CD8-positive, alpha-beta memory T cell (primary cell): ENCODE measurements at regions not wholly inside any gene's neighbourhood (a gene's known extent, or its start where the extent isn't known, plus 50 kb on each side); places are given as distances from the start of the nearest gene placed in this dataset.

ENCODE experiments used
- CTCF ChIA-PET: fragments of 350-600 bp; sonication (Branson Sonifier 250); formaldehyde crosslinking; loops from one replicate; lab custom pipeline; 2021; ENCODE audit warnings: antibody characterized with exemption; lab: Charles Lee
- POLR2A ChIA-PET: fragments of 350-600 bp; sonication (Branson Sonifier 250); formaldehyde crosslinking; loops from one replicate; lab custom pipeline; 2021; ENCODE audit warnings: antibody characterized with exemption; lab: Charles Lee
- DNase-seq, 5 donors: peaks; one replicate each; pipeline versions ENCODE4 v3.0.0 to v3.0.0-alpha.2; 2020 to 2022; ENCODE audit warnings: mixed read lengths in 1 of 5
- H3K27ac ChIP-seq: one replicate; pipeline ENCODE4 v1.7.0; 2013; ENCODE audit warnings: low read depth, mild to moderate bottlenecking, low read length, moderate library complexity
- H3K27me3 ChIP-seq: 2 replicates; pipeline ENCODE4 v1.7.0; 2013; ENCODE audit warnings: low read length, mild to moderate bottlenecking; ENCODE audit not compliant: insufficient read depth, poor library complexity, severe bottlenecking
- H3K36me3 ChIP-seq: 2 replicates; pipeline ENCODE4 v1.7.0; 2013; ENCODE audit warnings: mild to moderate bottlenecking, low read length, moderate library complexity; ENCODE audit not compliant: insufficient read depth
- H3K4me1 ChIP-seq: 2 replicates; pipeline ENCODE4 v1.7.0; 2013; ENCODE audit warnings: mild to moderate bottlenecking, low read length, moderate library complexity; ENCODE audit not compliant: insufficient read depth
- H3K4me3 ChIP-seq: 2 replicates; pipeline ENCODE4 v1.7.0; 2013; ENCODE audit warnings: mild to moderate bottlenecking, low read length
- H3K9me3 ChIP-seq: 2 replicates; pipeline ENCODE4 v1.7.0; 2013; ENCODE audit warnings: mild to moderate bottlenecking, low read length
- H3K27ac Mint-ChIP-seq, 8 donors: one replicate each; pipeline ENCODE4 v1.8.0; 2020 to 2021; ENCODE audit warnings: mixed read lengths in 8 of 8, mild to moderate bottlenecking in 6 of 8, inconsistent platforms in 3 of 8, moderate library complexity in 3 of 8
- H3K27me3 Mint-ChIP-seq, 2 donors: one replicate each; pipeline ENCODE4 v1.8.0; 2020 to 2021; ENCODE audit warnings: mixed read lengths in 2 of 2, mild to moderate bottlenecking in 1 of 2, moderate library complexity in 1 of 2
- H3K36me3 Mint-ChIP-seq, 3 donors: one replicate each; pipeline ENCODE4 v1.8.0; 2020 to 2021; ENCODE audit warnings: mixed read lengths in 3 of 3, inconsistent platforms in 1 of 3, mild to moderate bottlenecking in 1 of 3
- H3K4me1 Mint-ChIP-seq, 3 donors: one replicate each; pipeline ENCODE4 v1.8.0; 2020 to 2021; ENCODE audit warnings: mixed read lengths in 3 of 3, inconsistent platforms in 1 of 3, mild to moderate bottlenecking in 1 of 3
- H3K4me3 Mint-ChIP-seq, 7 donors: one replicate each; pipeline ENCODE4 v1.8.0; 2020 to 2021; ENCODE audit warnings: mixed read lengths in 7 of 7, mild to moderate bottlenecking in 6 of 7, moderate library complexity in 4 of 7, inconsistent platforms in 2 of 7
- H3K9me3 Mint-ChIP-seq, 5 donors: one replicate each; pipeline ENCODE4 v1.8.0; 2020 to 2022; ENCODE audit warnings: mixed read lengths in 5 of 5, mild to moderate bottlenecking in 3 of 5, moderate library complexity in 2 of 5, inconsistent platforms in 1 of 5

DNA sequence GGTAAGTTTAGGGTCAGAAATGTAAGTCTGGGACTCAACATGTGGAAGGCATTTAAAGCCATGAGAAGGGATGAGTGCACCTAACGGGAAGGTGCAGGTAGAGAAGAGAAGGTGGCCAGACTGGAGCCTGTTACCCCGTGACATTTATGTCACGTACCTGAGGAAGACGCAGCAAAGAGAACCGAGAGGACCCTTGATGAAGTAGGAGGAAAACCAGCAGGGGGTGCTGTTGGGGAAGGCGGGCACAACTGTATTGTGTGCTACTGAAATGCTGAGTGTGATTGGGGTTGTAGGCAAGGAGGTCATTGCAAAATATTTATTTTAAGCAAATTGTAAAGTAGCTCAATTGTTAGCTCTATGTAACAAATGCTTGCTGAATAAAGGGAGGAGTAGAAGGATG is 338.2 kb upstream of the PRKCQ start:
- Mint-ChIP-seq H3K9me3 (no peaks in the 10 kb centered on the region), H3K4me3 (peak overlapping the region in 1 of 7 donors; percentile 1), H3K4me1 (peaks cover 13 to 21% (median 15%) of the 10 kb centered on the region in 3 donors), H3K27ac (peak overlapping the region in 1 of 8 donors; percentile 3), H3K27me3 (peaks cover 0 to 2% of the 10 kb centered on the region in 2 donors), H3K36me3 (no peaks in the 10 kb centered on the region)
- ChIA-PET CTCF (interaction anchor here (0.7 to 3.7 kb wide), 22 partner anchors 9 to 769 kb away, joined by 3 to 40 read pairs (median 4); partner anchors contain the start of gene SFMBT2), POLR2A (interaction anchor here (0.6 kb wide), 1 partner anchor 14 kb away, joined by 3 read pairs; no protein-coding TSS in a partner anchor)
- peaks cover 8% of the 10 kb centered on the region for H3K4me1 ChIP-seq
- DNase-seq = peak; percentile 49 to 78 (median 59)
- no peak overlapping the region for H3K27ac ChIP-seq
- no peak overlapping the region for H3K4me3 ChIP-seq
- no peaks in the 10 kb centered on the region for H3K27me3 ChIP-seq
- no peaks in the 10 kb centered on the region for H3K36me3 ChIP-seq
- H3K9me3 ChIP-seq = no peaks in the 10 kb centered on the region

DNA sequence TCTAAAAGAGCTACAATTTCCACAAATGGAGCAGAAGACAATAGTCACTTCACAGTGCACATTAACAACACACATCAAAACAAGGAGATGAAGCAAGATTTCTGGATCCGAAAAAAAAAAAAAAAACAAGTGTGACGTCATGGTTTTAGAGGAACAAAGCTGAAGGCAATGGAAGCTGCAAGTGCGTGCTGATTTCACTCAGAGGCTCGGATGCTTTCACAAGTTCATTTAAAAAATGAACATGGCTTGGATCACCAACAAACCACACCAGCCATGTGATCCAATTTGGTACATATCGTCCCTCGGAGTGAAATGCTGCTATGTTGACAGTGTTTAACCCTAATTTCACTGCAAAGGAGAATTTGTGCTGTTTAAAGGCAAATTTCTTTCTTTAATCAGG is 337.0 kb upstream of the PRKCQ start:
- DNase-seq = no peak
- CTCF ChIA-PET = interaction anchor here (1.2 to 2.0 kb wide), 2 partner anchors 500 to 503 kb away, joined by 3 to 7 read pairs; no protein-coding TSS in a partner anchor
- Mint-ChIP-seq H3K9me3 (no peaks in the 10 kb centered on the region), H3K4me3 (no peak overlapping the region), H3K4me1 (peaks cover 13 to 21% (median 15%) of the 10 kb centered on the region in 3 donors), H3K27me3 (peaks cover 0 to 2% of the 10 kb centered on the region in 2 donors), H3K36me3 (no peaks in the 10 kb centered on the region), H3K27ac (no peak overlapping the region)
- H3K4me1 ChIP-seq = peaks cover 14% of the 10 kb centered on the region
- H3K9me3 ChIP-seq = no peaks in the 10 kb centered on the region
- no peak overlapping the region for H3K4me3 ChIP-seq
- POLR2A ChIA-PET = no interaction called here
- no peak overlapping the region for H3K27ac ChIP-seq
- H3K36me3 ChIP-seq = no peaks in the 10 kb centered on the region
- H3K27me3 ChIP-seq = no peaks in the 10 kb centered on the region

DNA sequence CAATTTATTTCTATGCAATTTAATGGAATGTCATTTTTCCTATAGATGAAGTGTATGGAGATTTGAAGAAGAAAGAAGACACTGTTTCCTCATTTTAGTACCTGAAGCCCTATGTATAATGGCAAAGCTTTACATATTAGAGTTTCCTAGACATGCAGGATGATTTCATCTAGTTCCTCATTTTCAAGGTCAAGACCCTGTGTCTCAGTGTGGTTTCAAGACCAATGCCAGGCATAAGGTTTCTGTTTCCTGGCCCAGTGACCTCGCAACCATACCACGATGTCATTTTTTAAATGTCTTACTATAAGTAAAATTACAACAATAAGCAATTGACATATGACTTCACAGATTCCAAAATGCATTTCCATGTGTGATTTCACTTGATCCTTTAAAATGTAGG is 336.5 kb upstream of the PRKCQ start:
- Histone ChIP-seq H3K27me3 (no peaks in the 10 kb centered on the region), H3K4me3 (no peak overlapping the region), H3K27ac (no peak overlapping the region), H3K9me3 (no peaks in the 10 kb centered on the region), H3K4me1 (peaks cover 14% of the 10 kb centered on the region), H3K36me3 (no peaks in the 10 kb centered on the region)
- POLR2A ChIA-PET = no interaction called here
- Mint-ChIP-seq H3K4me1 (peaks cover 13 to 21% (median 15%) of the 10 kb centered on the region in 3 donors), H3K27ac (no peak overlapping the region), H3K36me3 (no peaks in the 10 kb centered on the region), H3K27me3 (peaks cover 0 to 3% of the 10 kb centered on the region in 2 donors), H3K4me3 (no peak overlapping the region), H3K9me3 (no peaks in the 10 kb centered on the region)
- CTCF ChIA-PET = interaction anchor here (0.7 to 2.0 kb wide), 2 partner anchors 343 to 500 kb away, joined by 3 to 7 read pairs; no protein-coding TSS in a partner anchor
- no peak for DNase-seq

DNA sequence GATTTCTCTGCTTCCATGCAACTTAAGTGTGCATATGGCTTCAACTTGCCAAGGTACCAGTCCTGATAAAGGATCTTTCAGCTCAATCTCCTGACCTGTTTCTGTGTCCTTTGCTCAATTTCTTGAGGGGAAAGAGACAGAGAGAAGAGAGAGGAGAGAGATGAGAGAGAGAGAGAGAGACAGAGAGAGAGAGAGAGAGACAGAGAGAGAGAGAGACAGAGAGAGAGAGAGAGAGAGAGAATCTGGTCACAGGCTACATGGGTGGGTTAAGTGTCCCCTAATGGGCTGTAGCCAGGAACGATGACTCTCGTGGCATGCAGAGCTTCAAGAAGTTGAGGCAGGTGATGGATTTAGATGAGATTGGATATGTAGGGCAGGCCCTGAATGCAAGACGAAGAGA is 335.2 kb upstream of the PRKCQ start:
- CTCF ChIA-PET = interaction anchor here (2.0 kb wide), 1 partner anchor 502 kb away, joined by 7 read pairs; no protein-coding TSS in a partner anchor
- H3K36me3 ChIP-seq = no peaks in the 10 kb centered on the region
- H3K4me3 Mint-ChIP-seq = no peak overlapping the region

DNA sequence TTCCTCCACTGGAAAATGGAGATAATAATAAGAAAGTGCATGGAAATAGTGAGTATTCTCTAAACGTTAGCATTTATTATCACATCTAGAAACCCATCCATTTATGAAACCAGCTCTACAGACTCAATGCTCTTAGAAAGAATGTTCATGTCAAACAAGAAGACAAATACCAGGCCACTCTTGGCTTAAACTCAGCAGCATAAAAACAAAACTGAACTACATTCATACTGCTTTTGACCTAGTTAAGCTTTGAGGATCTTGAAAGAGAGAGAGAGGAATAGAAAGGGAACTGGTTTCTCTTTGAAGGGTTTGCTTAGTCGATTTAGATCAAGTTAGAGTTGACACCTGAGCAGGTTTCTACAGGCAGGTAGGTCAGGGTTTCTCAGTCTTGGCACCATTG is 332.9 kb upstream of the PRKCQ start:
- Mint-ChIP-seq H3K27me3 (peaks cover 0 to 3% of the 10 kb centered on the region in 2 donors), H3K4me1 (peaks cover 0 to 4% (median 0%) of the 10 kb centered on the region in 3 donors), H3K4me3 (no peak overlapping the region), H3K36me3 (peaks cover 0 to 8% (median 0%) of the 10 kb centered on the region in 3 donors), H3K9me3 (peaks cover 0 to 3% (median 0%) of the 10 kb centered on the region in 5 donors), H3K27ac (no peak overlapping the region)
- ChIA-PET POLR2A (no interaction called here), CTCF (interaction anchor here (0.8 kb wide), 1 partner anchor 12 kb away, joined by 3 read pairs; no protein-coding TSS in a partner anchor)
- no peak overlapping the region for H3K27ac ChIP-seq
- no peaks in the 10 kb centered on the region for H3K27me3 ChIP-seq
- no peaks in the 10 kb centered on the region for H3K9me3 ChIP-seq
- no peak for DNase-seq
- no peaks in the 10 kb centered on the region for H3K36me3 ChIP-seq
- peaks cover 5% of the 10 kb centered on the region for H3K4me1 ChIP-seq
- H3K4me3 ChIP-seq = no peak overlapping the region

More for the DNA sequence above, 335.2 kb upstream of the PRKCQ start:
- Mint-ChIP-seq H3K27me3 (peaks cover 0 to 5% of the 10 kb centered on the region in 2 donors), H3K27ac (no peak overlapping the region), H3K36me3 (no peaks in the 10 kb centered on the region), H3K9me3 (no peaks in the 10 kb centered on the region), H3K4me1 (peaks cover 9 to 17% (median 12%) of the 10 kb centered on the region in 3 donors)
- Histone ChIP-seq H3K4me3 (no peak overlapping the region), H3K4me1 (peaks cover 12% of the 10 kb centered on the region), H3K27ac (no peak overlapping the region), H3K27me3 (no peaks in the 10 kb centered on the region), H3K9me3 (no peaks in the 10 kb centered on the region)
- POLR2A ChIA-PET = no interaction called here
- no peak for DNase-seq

DNA sequence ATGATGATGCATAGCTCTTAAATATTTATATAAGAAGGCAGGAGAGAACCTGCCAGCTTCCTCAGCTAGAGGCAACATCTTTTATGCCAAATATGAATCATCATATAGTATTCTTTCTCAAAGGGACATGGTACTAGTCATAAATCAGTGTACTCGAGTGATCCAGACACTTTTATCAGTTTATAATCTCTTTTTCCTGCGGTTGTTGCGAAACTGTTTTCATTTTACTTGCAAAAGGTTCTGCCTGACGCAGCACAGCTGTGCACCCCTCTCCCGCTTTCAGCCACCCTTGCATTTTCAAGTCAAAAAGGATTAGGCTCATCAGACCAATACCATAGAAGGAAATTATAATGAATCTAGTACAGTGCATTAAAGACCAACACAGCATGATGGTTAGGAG is 332.3 kb upstream of the PRKCQ start:
- no peaks in the 10 kb centered on the region for H3K36me3 ChIP-seq
- ChIA-PET POLR2A (no interaction called here), CTCF (interaction anchor here (0.8 kb wide), 1 partner anchor 13 kb away, joined by 3 read pairs; no protein-coding TSS in a partner anchor)
- Mint-ChIP-seq H3K36me3 (peaks cover 0 to 10% (median 0%) of the 10 kb centered on the region in 3 donors), H3K4me1 (no peaks in the 10 kb centered on the region), H3K9me3 (peaks cover 0 to 3% (median 0%) of the 10 kb centered on the region in 5 donors), H3K27ac (no peak overlapping the region), H3K4me3 (no peak overlapping the region), H3K27me3 (peaks cover 0 to 3% of the 10 kb centered on the region in 2 donors)
- H3K27me3 ChIP-seq = no peaks in the 10 kb centered on the region
- DNase-seq = no peak
- no peak overlapping the region for H3K27ac ChIP-seq
- no peaks in the 10 kb centered on the region for H3K9me3 ChIP-seq
- H3K4me3 ChIP-seq = no peak overlapping the region
- peaks cover 5% of the 10 kb centered on the region for H3K4me1 ChIP-seq

DNA sequence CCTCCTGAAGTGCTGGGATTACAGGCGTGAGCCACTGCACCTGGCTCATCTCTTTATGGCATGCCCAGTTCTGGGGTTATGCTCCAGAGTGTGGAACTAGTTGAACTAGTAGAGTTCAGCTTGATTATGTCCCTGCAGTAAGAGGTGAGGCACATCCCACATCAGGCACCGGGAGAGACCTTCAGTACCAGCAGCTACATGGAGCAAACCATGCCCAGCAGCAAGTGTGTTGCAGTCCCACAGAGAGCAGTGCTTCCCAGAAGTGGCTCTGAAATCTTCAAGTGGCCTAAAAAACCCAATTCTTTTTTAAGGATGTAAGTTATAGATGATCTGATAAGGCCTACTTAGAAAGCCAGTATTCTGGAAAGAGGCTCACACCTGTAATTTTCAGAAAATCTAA is 331.9 kb upstream of the PRKCQ start:
- Histone ChIP-seq H3K4me1 (peaks cover 5% of the 10 kb centered on the region), H3K27ac (no peak overlapping the region), H3K4me3 (no peak overlapping the region), H3K27me3 (no peaks in the 10 kb centered on the region), H3K9me3 (no peaks in the 10 kb centered on the region), H3K36me3 (no peaks in the 10 kb centered on the region)
- POLR2A ChIA-PET = no interaction called here
- Mint-ChIP-seq H3K27ac (no peak overlapping the region), H3K4me3 (no peak overlapping the region), H3K4me1 (no peaks in the 10 kb centered on the region), H3K36me3 (peaks cover 0 to 10% (median 0%) of the 10 kb centered on the region in 3 donors), H3K27me3 (peaks cover 0 to 3% of the 10 kb centered on the region in 2 donors), H3K9me3 (peaks cover 0 to 3% (median 0%) of the 10 kb centered on the region in 5 donors)
- DNase-seq = no peak
- CTCF ChIA-PET = interaction anchor here (0.8 kb wide), 1 partner anchor 13 kb away, joined by 3 read pairs; no protein-coding TSS in a partner anchor

DNA sequence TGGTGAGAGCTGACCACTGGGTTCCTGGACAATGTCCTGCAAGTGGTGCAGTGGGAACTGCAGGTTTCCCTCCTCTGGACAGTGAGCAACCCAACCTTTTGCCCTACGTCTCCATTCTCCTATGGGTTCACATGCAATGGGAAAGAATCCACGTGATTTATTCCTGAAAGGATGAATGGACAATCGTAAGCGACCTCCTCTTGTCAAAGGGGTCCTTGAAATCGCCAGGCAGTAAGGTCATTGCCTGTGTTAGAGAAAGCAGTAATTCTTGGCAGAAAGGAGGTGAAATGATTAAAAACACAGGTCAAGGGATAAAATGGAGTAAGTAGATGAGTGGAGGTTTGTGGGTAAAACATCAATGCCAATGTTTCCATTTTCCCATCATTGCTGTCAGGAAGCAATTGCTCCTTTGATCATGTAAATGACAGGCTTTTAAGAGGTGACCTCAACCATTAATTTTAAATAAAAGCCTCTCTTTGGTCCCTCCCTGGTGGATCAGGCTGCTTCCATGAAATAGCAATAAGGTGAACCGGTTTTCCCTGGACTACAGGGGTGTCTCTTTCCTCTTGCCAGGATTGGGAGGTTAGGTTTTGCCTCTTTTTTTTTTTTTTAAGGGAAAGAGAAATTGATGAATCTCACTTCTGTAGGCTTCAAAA is 330.0 kb upstream of the PRKCQ start:
- H3K27me3 Mint-ChIP-seq = peaks cover 0 to 3% of the 10 kb centered on the region in 2 donors
- no peak for DNase-seq
- peaks cover 0 to 16% (median 3%) of the 10 kb centered on the region in 3 donors for H3K36me3 Mint-ChIP-seq
- no peak overlapping the region for H3K27ac Mint-ChIP-seq
- Histone ChIP-seq H3K27me3 (no peaks in the 10 kb centered on the region), H3K4me1 (peaks cover 5% of the 10 kb centered on the region), H3K4me3 (no peak overlapping the region), H3K9me3 (no peaks in the 10 kb centered on the region), H3K36me3 (no peaks in the 10 kb centered on the region), H3K27ac (no peak overlapping the region)
- ChIA-PET POLR2A (no interaction called here), CTCF (interaction anchor here (1.0 to 1.3 kb wide), 2 partner anchors 8 to 10 kb away, joined by 3 to 4 read pairs; no protein-coding TSS in a partner anchor)
- H3K9me3 Mint-ChIP-seq = peaks cover 0 to 4% (median 2%) of the 10 kb centered on the region in 5 donors
- no peak overlapping the region for H3K4me3 Mint-ChIP-seq
- H3K4me1 Mint-ChIP-seq = no peaks in the 10 kb centered on the region
